Stimulated activated memory B cell treated with anti-CD40 and anti-IgM and Interleukin-4, amounts not matched to agents 10 μg/mL and 1 μg/mL and 100 μg/mL, for 72 hours (primary cell): ENCODE measurements at regions not wholly inside any gene's neighbourhood (a gene's known extent, or its start where the extent isn't known, plus 50 kb on each side); places are given as distances from the start of the nearest gene placed in this dataset.

ENCODE experiments used
- ATAC-seq: fragments of 150-1000 bp; cut with Tn5 transposase; 2 replicates; pipeline ENCODE4 v1.10.0; 2021
- H3K27ac Mint-ChIP-seq: one replicate; pipeline ENCODE4 v1.8.0; 2022; ENCODE audit warnings: mild to moderate bottlenecking, mixed read lengths
- H3K27me3 Mint-ChIP-seq: one replicate; pipeline ENCODE4 v1.8.0; 2022; ENCODE audit warnings: mixed read lengths
- H3K36me3 Mint-ChIP-seq: one replicate; pipeline ENCODE4 v1.8.0; 2022; ENCODE audit warnings: mixed read lengths
- H3K4me1 Mint-ChIP-seq: one replicate; pipeline ENCODE4 v1.8.0; 2022; ENCODE audit warnings: mixed read lengths
- H3K4me3 Mint-ChIP-seq: one replicate; pipeline ENCODE4 v1.8.0; 2022; ENCODE audit warnings: mild to moderate bottlenecking, moderate library complexity, mixed read lengths
- H3K9me3 Mint-ChIP-seq: one replicate; pipeline ENCODE4 v1.8.0; 2022; ENCODE audit warnings: mixed read lengths

GRCh38 chr17:34720760-34721159, 141.4 kb downstream of the TMEM132E start:
- Mint-ChIP-seq H3K9me3 (no peaks in the 10 kb centered on the region), H3K4me1 (no peaks in the 10 kb centered on the region), H3K27me3 (peaks cover 19% of the 10 kb centered on the region), H3K27ac (no peak overlapping the region), H3K36me3 (no peaks in the 10 kb centered on the region), H3K4me3 (no peak overlapping the region)
- ATAC-seq = no peak

DNA sequence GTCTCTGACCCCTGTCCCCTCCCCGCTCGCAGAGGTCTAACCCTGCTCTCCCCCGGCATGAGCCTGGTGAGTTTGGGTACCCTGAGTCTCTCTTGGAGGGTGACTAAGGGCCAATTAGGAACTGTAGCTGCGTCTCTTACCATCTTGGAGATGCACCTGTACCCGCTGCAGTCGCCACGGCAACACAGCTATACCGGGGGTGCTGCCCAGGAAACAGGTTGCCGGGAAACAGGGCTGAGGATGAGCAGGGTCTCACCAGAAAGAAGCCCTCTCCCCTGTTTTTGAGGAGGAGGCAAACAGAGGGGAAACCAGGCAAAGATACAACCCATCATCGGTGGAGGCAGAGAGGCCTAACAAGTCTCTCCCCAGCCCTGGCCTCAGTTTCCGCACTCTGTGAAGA, 140.2 kb downstream of the TMEM132E start:
- no peaks in the 10 kb centered on the region for H3K4me1 Mint-ChIP-seq
- ATAC-seq = no peak
- no peak overlapping the region for H3K4me3 Mint-ChIP-seq
- H3K9me3 Mint-ChIP-seq = no peaks in the 10 kb centered on the region
- H3K27me3 Mint-ChIP-seq = peaks cover 31% of the 10 kb centered on the region
- no peaks in the 10 kb centered on the region for H3K36me3 Mint-ChIP-seq
- no peak overlapping the region for H3K27ac Mint-ChIP-seq

DNA sequence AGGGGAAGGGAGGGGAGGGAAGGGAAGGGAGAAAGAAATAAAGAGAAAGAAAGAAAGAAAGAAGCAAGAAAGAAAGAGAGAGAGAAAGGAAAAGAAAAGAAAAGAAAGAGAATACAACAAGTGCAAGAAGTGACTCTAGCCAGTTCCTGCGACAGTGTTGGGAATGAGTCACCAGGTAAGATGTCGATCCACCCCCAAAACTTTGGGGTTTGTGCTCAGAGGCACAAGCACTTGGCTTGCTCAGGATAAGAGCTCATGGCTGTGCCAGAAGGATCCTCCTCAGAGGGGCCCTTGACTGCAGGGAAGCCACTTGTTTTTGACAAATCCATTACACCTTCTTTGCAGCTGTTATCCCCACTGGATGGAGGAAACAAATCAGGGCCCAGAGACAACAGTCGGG, 137.7 kb downstream of the TMEM132E start:
- H3K4me1 Mint-ChIP-seq = no peaks in the 10 kb centered on the region

DNA sequence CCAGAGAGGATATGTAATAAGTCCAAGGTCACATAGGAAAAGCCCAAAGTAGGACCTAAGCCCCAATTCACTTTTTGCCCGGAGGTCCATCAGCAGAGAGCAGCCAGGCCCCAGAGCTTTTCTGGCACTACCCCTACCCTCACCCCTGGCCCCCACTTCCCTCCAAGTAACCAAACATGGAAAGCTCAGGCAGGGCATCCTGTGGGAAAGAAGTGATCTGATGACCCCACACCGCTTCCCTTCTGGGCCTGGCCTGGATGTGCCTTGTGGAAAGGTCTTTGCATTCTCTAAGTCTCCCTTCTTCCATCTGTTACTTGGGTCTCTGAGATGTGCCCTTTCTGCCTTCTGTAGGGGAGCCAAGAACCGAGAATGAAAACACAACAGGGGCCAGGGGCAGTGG, 136.9 kb downstream of the TMEM132E start:
- H3K36me3 Mint-ChIP-seq = no peaks in the 10 kb centered on the region
- H3K27me3 Mint-ChIP-seq = peaks cover 46% of the 10 kb centered on the region
- H3K9me3 Mint-ChIP-seq = no peaks in the 10 kb centered on the region
- no peaks in the 10 kb centered on the region for H3K4me1 Mint-ChIP-seq
- H3K4me3 Mint-ChIP-seq = no peak overlapping the region
- ATAC-seq = no peak
- H3K27ac Mint-ChIP-seq = no peak overlapping the region

More for the DNA sequence above, 137.7 kb downstream of the TMEM132E start:
- ATAC-seq = no peak
- H3K27ac Mint-ChIP-seq = no peak overlapping the region
- H3K27me3 Mint-ChIP-seq = peaks cover 38% of the 10 kb centered on the region
- H3K36me3 Mint-ChIP-seq = no peaks in the 10 kb centered on the region
- H3K4me3 Mint-ChIP-seq = no peak overlapping the region
- H3K9me3 Mint-ChIP-seq = no peaks in the 10 kb centered on the region

DNA sequence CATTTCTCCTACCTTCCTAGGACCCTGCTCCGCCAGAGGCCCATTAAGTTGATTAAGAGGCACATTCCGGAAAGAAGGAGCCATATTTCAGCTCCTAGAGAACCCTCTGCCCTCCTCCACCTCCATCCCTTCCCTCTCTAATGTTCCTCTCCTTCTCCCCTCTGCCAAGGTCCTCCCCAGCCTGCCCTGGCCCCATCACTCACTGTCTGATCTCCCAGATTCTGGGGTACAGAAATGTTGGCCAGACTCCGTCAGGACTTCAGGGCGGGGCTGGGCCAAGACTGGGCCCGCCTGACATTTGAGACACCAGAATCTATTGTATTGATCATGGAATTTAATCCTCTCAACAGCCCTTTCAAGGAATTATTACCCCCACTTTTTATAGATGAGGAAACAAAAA, 136.1 kb downstream of the TMEM132E start:
- Mint-ChIP-seq H3K27ac (no peak overlapping the region), H3K4me1 (no peaks in the 10 kb centered on the region), H3K36me3 (no peaks in the 10 kb centered on the region), H3K9me3 (no peaks in the 10 kb centered on the region), H3K4me3 (no peak overlapping the region), H3K27me3 (peaks cover 54% of the 10 kb centered on the region)
- ATAC-seq = no peak

GRCh38 chr17:34714475-34715410, 135.4 kb downstream of the TMEM132E start:
- H3K4me1 Mint-ChIP-seq = no peaks in the 10 kb centered on the region
- no peak overlapping the region for H3K4me3 Mint-ChIP-seq
- H3K9me3 Mint-ChIP-seq = no peaks in the 10 kb centered on the region
- peaks cover 60% of the 10 kb centered on the region for H3K27me3 Mint-ChIP-seq
- ATAC-seq = no peak
- no peaks in the 10 kb centered on the region for H3K36me3 Mint-ChIP-seq
- no peak overlapping the region for H3K27ac Mint-ChIP-seq

GRCh38 chr17:34713687-34714086, 134.3 kb downstream of the TMEM132E start:
- H3K4me1 Mint-ChIP-seq = no peaks in the 10 kb centered on the region
- peaks cover 65% of the 10 kb centered on the region for H3K27me3 Mint-ChIP-seq
- no peaks in the 10 kb centered on the region for H3K9me3 Mint-ChIP-seq
- H3K27ac Mint-ChIP-seq = no peak overlapping the region
- ATAC-seq = no peak
- no peaks in the 10 kb centered on the region for H3K36me3 Mint-ChIP-seq
- H3K4me3 Mint-ChIP-seq = no peak overlapping the region

- no peak for ATAC-seq
- peaks cover 65% of the 10 kb centered on the region for H3K27me3 Mint-ChIP-seq
- no peaks in the 10 kb centered on the region for H3K36me3 Mint-ChIP-seq
- H3K4me3 Mint-ChIP-seq = no peak overlapping the region
- no peaks in the 10 kb centered on the region for H3K4me1 Mint-ChIP-seq
- no peak overlapping the region for H3K27ac Mint-ChIP-seq
- no peaks in the 10 kb centered on the region for H3K9me3 Mint-ChIP-seq
These were observed 133.3 kb downstream of the TMEM132E start for GRCh38 chr17:34712481-34713195.

DNA sequence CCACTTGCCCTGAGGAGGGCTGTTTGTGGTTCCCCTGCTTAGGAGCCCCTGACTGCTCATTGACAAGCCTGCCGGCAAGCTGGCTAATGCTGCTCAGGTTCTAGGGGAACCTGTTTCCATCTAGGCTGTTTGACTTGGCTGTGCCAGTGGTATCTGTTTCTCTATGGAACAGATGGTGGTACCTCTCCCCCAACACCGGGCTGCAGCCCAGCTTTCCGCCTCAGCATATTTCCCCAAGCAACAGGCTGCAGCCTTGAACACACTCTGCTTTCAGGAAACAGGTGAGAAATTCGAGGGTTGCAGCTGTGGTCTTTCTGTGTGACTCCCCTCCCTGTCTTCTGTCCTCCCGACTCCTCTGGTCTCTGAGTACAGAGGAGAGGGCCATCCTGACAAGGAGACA, 132.3 kb downstream of the TMEM132E start:
- Mint-ChIP-seq H3K36me3 (no peaks in the 10 kb centered on the region), H3K4me1 (no peaks in the 10 kb centered on the region), H3K27me3 (peaks cover 65% of the 10 kb centered on the region), H3K9me3 (no peaks in the 10 kb centered on the region), H3K4me3 (no peak overlapping the region), H3K27ac (no peak overlapping the region)
- ATAC-seq = no peak

DNA sequence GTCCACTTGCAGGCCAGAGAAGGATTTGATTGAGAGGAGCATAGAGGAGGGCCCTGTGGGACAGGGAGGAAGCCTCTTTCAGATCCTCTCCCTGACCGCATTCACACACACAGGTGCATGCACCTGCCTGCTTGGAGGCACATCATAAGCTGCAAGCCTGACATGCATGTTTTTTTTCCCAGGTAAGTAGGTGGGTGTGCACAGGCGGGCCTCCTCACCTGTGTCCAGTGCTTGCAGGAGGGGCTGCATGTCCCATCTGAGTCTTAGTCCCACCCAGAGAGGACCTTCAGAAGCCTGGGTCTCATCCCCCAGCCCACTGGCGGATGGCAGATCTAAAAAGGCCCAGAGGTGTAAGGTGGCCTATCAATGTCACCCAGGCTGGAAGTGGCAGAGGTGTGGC, 130.8 kb downstream of the TMEM132E start:
- no peak overlapping the region for H3K4me3 Mint-ChIP-seq
- H3K36me3 Mint-ChIP-seq = no peaks in the 10 kb centered on the region
- no peak overlapping the region for H3K27ac Mint-ChIP-seq
- no peaks in the 10 kb centered on the region for H3K9me3 Mint-ChIP-seq
- ATAC-seq = no peak
- peaks cover 57% of the 10 kb centered on the region for H3K27me3 Mint-ChIP-seq
- H3K4me1 Mint-ChIP-seq = no peaks in the 10 kb centered on the region

DNA sequence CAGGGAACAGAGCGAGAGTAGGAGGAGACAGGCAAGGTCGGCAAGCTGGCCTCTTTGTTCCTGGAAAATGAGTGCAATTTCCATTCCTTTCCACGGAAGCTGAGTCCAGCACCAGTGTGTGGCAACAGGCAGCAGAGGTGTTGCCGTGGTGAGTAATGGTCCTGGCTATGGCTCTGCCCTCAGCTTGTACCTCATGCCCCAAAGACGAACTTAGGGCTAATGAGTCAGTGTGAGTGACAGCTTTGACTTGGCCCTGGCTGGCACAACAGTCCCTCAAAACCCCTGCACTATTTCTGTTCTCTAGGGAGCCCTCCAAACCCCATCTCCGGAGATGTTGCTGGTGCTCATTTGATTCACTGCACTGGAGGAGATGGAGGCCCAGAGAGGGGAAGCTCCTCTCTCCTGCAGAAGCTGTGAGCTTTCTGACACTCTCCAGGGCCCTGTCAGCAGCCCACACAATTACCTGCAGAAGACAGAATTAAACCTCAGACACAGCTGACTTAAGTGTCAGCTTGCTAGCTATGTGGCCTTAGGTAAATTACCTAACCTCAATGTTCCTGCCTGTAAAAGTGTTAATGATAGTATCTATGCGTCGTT, 129.9 kb downstream of the TMEM132E start:
- H3K27me3 Mint-ChIP-seq = peaks cover 48% of the 10 kb centered on the region
- no peaks in the 10 kb centered on the region for H3K36me3 Mint-ChIP-seq
- no peak for ATAC-seq
- no peaks in the 10 kb centered on the region for H3K4me1 Mint-ChIP-seq
- H3K9me3 Mint-ChIP-seq = no peaks in the 10 kb centered on the region
- H3K4me3 Mint-ChIP-seq = no peak overlapping the region
- no peak overlapping the region for H3K27ac Mint-ChIP-seq

DNA sequence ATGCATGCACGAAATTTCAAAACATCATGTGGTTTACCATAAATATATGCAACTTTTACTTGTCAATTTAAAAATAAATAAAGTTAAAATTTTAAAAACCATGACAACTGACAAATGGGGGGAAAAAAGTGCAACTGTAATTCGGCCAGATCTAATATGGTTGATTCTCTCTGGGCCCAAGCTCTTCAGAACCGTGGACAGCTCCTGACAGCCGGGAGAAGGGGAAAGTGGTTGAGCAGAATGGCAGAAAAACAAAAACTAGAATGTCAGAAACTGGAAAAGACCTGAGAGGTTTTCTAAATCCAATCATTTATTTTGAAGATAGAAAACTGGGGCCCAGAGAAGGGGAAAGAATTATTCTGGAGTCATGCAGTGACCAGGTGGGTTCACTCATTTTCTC, 126.6 kb downstream of the TMEM132E start:
- Mint-ChIP-seq H3K4me3 (no peak overlapping the region), H3K27ac (no peak overlapping the region), H3K27me3 (peaks cover 16% of the 10 kb centered on the region), H3K9me3 (no peaks in the 10 kb centered on the region), H3K4me1 (no peaks in the 10 kb centered on the region), H3K36me3 (no peaks in the 10 kb centered on the region)
- no peak for ATAC-seq

DNA sequence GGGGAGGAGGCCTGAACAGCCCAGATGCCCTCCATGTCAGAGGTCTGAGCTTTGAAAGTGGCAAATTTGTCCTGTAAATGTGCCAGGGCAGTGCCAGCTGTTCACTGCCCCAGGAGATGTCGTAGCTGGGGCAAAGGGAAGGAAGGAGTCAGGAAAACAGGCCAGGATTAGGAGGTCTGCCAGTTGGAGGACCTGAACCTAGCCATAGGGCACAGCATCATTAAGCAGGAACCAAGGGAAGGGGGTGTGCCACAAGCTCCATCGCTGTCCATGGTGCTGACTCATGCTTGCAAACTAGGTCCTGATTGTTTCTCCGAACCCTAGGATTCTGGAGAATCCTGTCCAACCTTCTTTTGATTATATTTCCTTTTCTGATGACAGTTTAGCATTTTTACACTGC, 124.2 kb downstream of the TMEM132E start:
- peaks cover 11% of the 10 kb centered on the region for H3K27me3 Mint-ChIP-seq
- no peaks in the 10 kb centered on the region for H3K9me3 Mint-ChIP-seq
- no peak for ATAC-seq
- no peak overlapping the region for H3K4me3 Mint-ChIP-seq
- no peaks in the 10 kb centered on the region for H3K36me3 Mint-ChIP-seq
- H3K27ac Mint-ChIP-seq = no peak overlapping the region
- no peaks in the 10 kb centered on the region for H3K4me1 Mint-ChIP-seq

GRCh38 chr17:34699181-34699580, 119.8 kb downstream of the TMEM132E start:
- ATAC-seq = no peak
- Mint-ChIP-seq H3K27me3 (peaks cover 25% of the 10 kb centered on the region), H3K36me3 (no peaks in the 10 kb centered on the region), H3K9me3 (peaks cover 2% of the 10 kb centered on the region), H3K4me1 (no peaks in the 10 kb centered on the region), H3K4me3 (no peak overlapping the region), H3K27ac (no peak overlapping the region)

GRCh38 chr17:34692920-34693319, 113.5 kb downstream of the TMEM132E start:
- ATAC-seq = no peak
- H3K9me3 Mint-ChIP-seq = peaks cover 9% of the 10 kb centered on the region
- no peaks in the 10 kb centered on the region for H3K4me1 Mint-ChIP-seq
- no peak overlapping the region for H3K27ac Mint-ChIP-seq
- no peak overlapping the region for H3K4me3 Mint-ChIP-seq
- H3K36me3 Mint-ChIP-seq = peaks cover 4% of the 10 kb centered on the region
- H3K27me3 Mint-ChIP-seq = peaks cover 41% of the 10 kb centered on the region
